ENCODE measurements at regions not wholly inside any gene's neighbourhood (a gene's known extent, or its start where the extent isn't known, plus 50 kb on each side); places are given as distances from the start of the nearest gene placed in this dataset.

- no peak for TF ChIP-seq ZNF394 (tag by site-specific recombination; IDR thresholded peaks at IDR 0.05; ENCODE audit: borderline replicate concordance)
- TF ChIP-seq ZNF488 (tag by site-specific recombination; IDR thresholded peaks at IDR 0.05): no peak
- no peak for TF ChIP-seq HOXA7 (CRISPR knock-in tag; IDR thresholded peaks at IDR 0.05; ENCODE audit: borderline replicate concordance)
- TF ChIP-seq ZBTB20 (tag by site-specific recombination; IDR thresholded peaks at IDR 0.05): no peak
- no peak for TF ChIP-seq ZNF138 (tag by site-specific recombination; IDR thresholded peaks at IDR 0.05; ENCODE audit: borderline replicate concordance)
- TF ChIP-seq SP2 (tag by site-specific recombination; IDR thresholded peaks at IDR 0.05): no peak
- peak; percentile 59 for TF ChIP-seq ZNF629 (tag by site-specific recombination; IDR thresholded peaks at IDR 0.05)
- no peak for TF ChIP-seq ZNF140 (tag by site-specific recombination; IDR thresholded peaks at IDR 0.05)
- TF ChIP-seq HOXD13 (CRISPR knock-in tag; IDR thresholded peaks at IDR 0.05; ENCODE audit: borderline replicate concordance): no peak
- no peak for TF ChIP-seq ZEB2 (tag by site-specific recombination; IDR thresholded peaks at IDR 0.05)
- TF ChIP-seq ZBTB21 (tag by site-specific recombination; IDR thresholded peaks at IDR 0.05): 0 out of 2 replicates have a peak, but pooled peaks have one; percentile 46
- no peak for TF ChIP-seq ZBTB11 (tag by site-specific recombination; conservative IDR thresholded peaks at IDR 0.05; ENCODE audit: low read depth)
- no peak for TF ChIP-seq ZNF23 (tag by site-specific recombination; IDR thresholded peaks at IDR 0.05; ENCODE audit: borderline replicate concordance)
- no peak for TF ChIP-seq ZNF133 (tag by site-specific recombination; IDR thresholded peaks at IDR 0.05)
- peak; percentile 42 for TF ChIP-seq ZNF518A (tag by site-specific recombination; conservative IDR thresholded peaks at IDR 0.05; ENCODE audit: low read depth)
- TF ChIP-seq ZNF175 (tag by site-specific recombination; IDR thresholded peaks at IDR 0.05): no peak
- TF ChIP-seq ZNF311 (tag by site-specific recombination; IDR thresholded peaks at IDR 0.05; ENCODE audit: borderline replicate concordance): no peak
- peak; percentile 36 for TF ChIP-seq SETDB1 (IDR thresholded peaks at IDR 0.05; ENCODE audit: insufficient read length, low read length)
- TF ChIP-seq ZNF777 (tag by site-specific recombination; IDR thresholded peaks at IDR 0.05; ENCODE audit: borderline replicate concordance): no peak
- no peak for TF ChIP-seq SP3 (tag by site-specific recombination; IDR thresholded peaks at IDR 0.05)
- TF ChIP-seq YY2 (tag by site-specific recombination; IDR thresholded peaks at IDR 0.05): peak; percentile 64
- 0 out of 2 replicates have a peak, but pooled peaks have one; percentile 23 for TF ChIP-seq ZNF335 (tag by site-specific recombination; conservative IDR thresholded peaks at IDR 0.05)
Observed at GRCh38 chr14:51342226-51342625, 102.2 kb downstream of the TMX1 start (continued).
